NCI-H524 treated with DMSO at 0.1 percent for 48 hours (cell line): ENCODE measurements at regions not wholly inside any gene's neighbourhood (a gene's known extent, or its start where the extent isn't known, plus 50 kb on each side); places are given as distances from the start of the nearest gene placed in this dataset.
A peak's percentile ranks its signal among the peaks of the same experiment; 100 is the strongest.

Source experiments
- DNase-seq: peaks from one replicate; lab custom pipeline; 2025; lab: John Stamatoyannopoulos, UW

DNA sequence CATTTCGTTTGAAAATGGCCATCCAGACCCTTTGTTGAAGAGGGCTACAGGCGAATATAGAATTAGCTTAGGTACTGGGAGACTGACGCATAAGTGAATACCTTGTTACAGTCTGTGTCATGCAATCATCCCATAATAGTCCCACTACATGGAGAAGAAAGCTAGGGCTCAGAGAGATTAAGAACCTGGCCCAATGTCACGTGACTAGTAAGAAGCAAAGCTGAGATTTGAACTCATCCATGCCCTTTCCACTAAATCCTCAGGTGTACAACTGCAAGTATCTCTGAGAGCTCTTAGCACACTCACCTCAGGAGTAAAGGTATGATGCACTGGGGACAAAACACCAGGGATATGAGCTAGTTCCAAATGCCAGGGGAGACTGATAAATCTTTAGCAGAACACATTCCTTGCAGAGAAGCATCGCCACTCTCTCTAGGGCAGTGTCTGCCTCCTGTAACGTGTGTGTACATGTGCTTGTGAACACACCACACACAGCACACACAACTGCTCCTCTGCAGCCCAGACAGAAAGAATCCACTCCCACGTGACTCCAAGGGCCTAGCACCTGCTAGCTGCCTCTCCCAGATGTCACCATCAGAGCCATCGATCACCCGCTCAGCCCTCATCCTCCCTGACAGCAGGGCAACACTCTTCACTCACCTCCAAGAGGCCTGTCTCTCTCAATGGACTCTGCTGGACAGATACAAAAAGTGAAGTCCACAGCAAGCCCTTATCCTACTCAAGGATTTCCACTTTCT is 402.8 kb downstream of the NXPE2 start:
- no peak for DNase-seq

DNA sequence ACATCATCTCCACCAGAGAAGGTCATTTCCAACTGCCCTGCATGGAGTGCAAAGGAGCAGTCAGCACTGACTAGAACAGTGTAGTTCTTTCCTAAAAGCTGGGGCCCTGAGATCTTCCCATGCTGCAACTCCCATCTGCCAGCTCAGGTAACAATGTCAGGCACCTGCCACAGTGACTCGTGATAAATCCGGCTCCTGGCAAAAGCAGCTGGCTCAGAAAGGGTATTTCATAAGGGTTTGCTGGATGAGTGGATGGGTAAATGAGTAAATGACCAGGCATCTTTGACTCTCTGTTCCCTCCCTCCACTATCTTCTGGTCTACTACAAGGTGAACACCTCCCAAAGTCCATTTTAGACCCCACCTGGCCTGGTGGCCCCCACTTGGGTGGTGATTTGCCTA is 403.6 kb downstream of the NXPE2 start:
- no peak for DNase-seq

DNA sequence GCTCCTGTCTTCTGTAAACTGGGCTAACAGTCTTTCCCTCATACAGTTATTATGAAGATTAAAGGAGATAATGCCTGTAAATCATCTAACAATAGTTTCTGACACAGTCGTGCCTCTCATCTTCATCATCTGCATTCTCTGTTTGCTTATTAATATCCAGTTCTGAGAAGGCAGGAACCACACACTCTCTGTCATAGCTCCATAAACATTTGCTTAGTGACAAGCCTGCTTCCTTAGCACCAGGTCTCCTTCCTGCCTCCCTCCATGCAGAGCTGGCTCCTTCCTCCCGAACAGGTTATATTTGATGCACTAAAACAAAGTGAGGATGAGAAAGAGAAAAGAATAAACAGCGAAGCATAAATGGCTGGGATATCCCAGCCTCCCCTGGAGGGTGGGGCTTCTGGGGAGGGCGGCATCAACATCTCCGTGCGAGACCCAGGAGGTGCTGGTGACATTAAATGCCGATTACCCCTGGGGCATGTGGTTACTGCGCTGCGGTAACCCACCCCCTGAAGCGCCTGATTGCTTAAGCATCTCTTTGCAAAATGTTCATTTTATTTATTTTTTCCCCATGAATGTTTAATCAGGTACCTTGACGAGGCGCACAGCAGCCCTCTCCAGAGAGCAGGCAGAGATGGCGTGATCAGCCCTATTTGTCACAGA is 404.9 kb downstream of the NXPE2 start:
- no peak for DNase-seq

DNA sequence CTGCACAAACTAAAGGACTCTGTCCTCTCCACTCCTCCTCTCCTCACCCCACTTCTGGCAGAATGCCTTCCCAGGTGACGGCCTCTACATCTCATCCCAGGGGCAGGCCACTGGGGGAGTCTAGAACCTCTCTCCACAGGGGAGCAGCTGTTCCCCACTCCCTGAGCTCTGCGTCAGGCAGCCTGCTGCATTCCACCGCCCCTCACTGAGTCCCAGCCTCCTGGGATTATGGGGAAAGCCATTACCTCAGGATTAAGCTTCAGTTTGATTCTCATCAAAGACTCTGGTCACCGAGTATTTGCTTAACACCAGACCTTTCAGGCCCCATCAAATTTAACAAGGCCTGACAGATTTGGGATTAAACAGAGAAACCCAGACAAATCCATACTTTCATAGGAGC is 405.9 kb downstream of the NXPE2 start:
- peak; percentile 39 for DNase-seq

DNA sequence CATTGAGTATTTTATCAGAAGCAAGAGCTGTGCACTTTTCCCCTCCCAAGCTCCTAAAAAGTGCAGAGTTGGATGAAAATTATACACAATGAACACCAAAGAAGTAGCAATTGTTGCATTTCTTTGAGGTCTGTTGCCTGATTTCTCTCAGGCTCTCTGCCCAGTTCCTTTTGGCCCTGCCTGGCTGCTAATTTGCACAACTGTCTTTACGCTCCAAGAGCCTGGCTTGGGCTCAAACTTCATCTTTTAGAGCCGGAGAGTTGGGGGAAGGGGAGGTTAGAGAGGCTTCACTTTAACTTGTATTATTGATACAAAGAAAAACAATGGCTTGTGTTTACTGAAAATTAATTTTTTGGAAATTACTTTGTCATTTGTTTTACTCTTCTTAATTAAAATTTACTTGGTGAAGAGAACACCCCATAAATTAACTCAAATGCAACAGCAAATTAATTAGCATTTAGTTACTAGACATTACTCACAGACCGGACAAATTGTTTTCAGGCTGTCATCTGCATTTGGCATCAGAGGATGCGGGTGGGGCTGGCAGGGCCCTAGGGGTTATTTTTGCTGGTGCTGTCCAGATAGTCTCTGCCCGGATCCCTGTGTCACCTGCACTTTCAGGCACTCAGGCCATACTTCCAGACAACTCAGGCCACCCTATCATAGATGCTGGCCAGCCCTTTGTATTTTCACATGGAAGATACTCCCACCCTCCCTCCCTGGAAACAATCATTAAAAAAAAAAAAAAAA is 407.3 kb downstream of the NXPE2 start:
- no peak for DNase-seq

DNA sequence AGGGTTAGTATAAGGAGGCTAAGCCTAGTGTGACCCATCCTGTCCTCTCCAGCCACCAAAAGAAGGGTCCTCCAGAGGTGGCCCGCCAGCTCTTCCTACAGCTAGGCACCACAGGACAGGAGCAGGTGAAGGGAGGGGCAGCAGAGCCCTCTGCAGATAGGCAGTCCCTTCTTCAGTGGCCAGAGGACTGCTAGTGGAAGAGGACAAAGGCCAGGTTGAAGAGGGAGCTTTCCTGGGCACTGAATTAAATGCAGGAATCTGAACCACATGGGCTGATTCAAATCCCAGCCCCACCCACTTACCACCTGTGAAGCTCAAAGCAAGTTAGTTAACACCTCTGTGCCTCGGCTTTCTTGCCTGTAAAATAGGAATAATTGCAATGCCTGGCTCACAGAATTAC is 409.5 kb downstream of the NXPE2 start:
- DNase-seq, result no peak

DNA sequence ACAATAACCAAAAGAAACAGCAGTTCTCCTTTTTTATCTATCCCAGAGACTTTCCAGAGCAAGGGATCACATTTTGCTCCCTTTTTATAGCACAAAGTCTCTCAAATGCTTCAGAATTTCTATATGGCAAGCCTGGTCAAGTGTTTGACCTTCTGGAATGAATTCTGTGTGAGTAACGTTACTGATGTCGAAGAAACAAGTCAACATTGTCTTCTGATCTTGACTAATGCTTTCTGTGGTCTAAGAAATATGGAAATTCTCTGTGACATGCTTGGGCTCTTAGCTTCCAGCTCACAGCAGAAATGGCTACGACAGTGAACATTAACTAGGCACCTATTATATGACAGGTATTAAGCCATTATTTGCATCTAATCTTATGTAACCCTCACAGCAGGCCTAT is 411.7 kb downstream of the CADM1 start:
- DNase-seq, result no peak

DNA sequence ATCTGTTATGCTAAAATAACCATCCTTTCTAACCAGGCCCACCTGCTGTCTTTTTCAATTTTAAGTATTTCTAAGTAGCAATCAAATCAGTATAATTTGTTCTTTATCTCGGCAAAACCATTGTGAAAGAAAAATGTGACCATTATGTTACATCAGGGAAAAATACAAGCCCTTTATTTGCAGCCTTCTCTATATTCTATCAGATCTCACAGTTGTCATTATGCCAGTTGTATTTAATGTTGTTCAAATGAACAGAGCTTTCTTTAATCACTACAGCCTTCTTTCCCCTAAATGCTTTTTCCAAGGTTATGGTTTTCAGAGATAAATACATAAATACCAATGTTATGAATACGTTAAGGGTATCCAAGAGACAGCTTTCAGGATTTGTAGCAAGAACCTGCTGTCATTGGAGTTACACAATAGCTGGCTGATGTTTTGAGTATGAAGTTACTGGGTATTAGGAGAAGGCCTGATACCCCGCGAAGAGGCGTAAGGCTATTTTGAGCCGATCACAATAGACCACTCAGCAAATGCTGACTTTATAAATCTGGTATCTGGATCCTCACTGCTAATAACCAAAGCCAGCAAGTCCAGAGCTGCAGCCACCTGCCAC is 406.3 kb downstream of the CADM1 start:
- no peak for DNase-seq

DNA sequence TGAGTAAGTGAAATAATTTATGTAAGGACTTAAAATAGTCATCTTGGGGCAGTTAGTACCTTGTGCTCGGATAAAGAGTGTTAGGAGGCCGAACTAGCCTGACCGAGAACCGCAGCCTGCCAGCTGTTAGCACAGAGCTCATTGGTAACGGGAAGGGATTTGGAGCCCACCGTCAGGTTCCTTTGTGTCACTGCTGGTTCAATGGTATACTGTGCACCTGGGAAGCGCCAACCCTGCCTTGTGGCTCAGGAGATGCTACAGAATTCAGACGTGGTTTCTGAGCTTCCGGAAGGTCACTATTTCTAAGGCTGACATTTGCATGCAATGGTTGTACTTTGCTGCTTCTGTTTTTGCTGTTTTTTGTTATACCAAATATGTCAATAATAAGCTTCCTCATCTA is 403.5 kb downstream of the CADM1 start:
- no peak for DNase-seq

DNA sequence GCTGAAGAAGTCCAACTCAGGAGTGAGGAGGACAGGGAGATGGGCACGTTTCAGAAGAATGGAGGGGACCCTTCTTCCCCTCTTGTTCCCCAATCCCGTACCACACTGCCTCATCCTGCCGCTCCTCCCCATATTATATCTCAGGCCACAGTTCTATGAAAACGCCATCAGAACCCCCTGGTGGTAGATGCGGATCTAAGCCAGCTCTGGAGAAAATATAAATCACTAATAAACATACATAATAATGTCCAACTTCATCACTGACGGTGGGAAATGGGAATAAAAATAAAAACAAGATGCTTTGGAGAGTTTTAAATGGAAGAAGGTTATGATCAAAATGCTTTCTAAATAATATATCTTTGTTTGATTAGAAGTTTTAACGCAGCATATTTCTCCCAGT is 400.3 kb downstream of the CADM1 start:
- DNase-seq, result no peak

DNA sequence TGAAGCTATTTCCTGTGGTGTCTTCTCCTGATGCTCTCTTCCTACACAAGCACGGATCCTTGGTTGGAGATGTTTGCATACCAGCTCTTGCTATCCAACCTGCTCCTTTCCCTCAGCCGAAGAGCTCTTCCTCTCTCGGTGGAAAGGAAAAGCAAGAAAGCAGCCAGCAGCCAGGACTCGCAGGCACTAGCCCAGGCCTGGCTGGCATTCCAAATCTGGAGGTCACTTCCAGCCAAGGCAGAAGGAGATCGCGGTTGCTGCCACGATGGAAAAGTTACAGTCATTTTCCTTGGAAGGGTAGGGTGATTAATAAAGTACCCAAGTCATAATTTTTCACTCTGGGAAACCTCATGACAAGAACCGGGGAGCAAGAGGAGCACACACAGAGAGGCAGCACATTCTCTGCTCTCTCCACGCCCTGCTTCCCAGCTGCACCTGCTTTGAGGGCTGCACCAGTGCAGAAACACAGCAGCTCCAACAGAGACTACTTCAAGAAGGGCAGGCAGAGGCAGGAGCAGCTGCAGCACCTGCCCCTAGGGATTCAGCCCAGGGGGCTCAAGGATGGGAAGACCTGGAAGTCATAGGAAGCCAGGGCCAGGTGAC is 399.3 kb downstream of the CADM1 start:
- no peak for DNase-seq

DNA sequence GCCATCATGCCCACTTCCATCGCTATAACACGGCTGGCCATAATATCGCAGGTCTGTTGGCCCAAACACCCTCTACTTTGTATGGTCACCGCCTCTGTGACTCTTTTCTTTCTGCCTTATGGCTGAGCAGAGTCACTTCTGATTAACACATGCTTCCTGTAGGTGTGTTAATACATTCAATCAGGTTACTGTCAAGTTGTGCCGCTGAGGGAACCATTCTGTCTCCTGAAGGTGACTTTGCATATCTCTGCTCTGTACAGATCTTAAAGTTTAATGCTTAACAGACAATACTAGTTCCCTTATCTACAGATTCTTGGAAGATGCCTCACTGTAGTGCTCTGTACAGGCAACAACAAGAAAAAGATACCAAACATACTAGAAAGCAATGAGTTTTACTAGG is 393.1 kb downstream of the CADM1 start:
- no peak for DNase-seq

DNA sequence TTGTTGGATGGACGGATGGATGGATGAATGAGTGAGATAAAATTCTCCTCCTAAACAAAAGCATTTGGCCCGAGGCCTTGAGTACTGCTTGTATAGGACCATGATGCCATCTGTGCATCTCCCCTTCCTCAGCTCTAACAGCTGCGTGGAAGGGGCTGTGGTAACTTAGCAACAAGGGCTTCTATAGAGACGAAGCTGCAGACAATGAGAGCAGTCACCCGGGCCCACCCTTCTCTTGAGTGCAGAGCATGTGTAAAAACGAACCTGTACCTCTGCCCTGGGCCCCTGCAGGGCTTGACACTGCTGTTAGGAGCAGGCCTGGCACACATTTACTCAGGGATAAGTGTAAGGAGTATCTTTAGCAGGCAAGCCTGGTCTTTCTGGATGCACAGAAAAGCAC is 391.5 kb downstream of the CADM1 start:
- peak; percentile 61 for DNase-seq

DNA sequence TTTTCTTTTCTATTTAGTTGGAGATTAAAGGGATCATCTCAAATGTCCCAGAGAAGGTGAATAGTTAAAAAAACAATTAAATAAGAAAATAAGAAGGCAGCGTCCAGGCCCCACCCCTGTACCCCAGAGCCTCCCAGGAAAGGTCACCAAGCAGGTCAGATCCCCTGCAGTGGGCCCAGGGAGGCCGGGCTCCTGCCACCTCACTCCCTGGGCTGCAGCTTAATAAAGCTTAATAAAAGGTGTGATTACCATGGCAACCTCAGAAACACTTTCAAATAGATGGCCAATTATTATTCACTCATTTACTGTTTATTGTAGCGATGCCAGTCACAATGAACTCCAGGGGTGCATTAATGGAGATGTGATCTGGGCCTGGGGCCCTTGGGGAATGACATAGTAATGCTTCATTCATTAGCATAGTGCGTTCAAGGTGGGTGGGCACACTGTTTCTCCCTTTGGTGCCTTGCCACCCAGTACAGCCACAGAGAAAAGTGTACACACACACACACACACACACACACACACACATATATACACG is 386.2 kb downstream of the CADM1 start:
- no peak for DNase-seq

DNA sequence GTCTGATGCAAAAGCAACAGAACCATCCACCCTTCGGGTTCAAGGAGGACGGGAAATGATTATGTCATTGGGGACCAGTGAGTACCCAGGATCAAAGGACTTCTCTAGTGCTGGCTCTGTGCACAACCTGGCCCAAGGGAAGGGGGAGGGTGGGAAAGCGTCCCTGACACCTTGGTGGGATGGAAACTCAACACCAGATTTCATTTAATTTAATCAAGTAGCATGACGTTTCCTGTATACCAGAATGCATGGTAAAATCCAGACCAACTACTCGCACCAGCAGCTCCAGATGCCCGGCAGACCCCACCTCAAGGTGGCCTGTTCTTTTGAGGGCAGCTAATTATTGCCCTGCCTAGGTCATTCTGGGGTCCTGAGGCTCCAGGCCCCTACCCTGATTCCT is 385.1 kb downstream of the CADM1 start:
- DNase-seq, result no peak
